Esophagus muscularis mucosa (tissue), 4 donors: ENCODE measurements at regions not wholly inside any gene's neighbourhood (a gene's known extent, or its start where the extent isn't known, plus 50 kb on each side); places are given as distances from the start of the nearest gene placed in this dataset.

Source experiments
- DNase-seq: peaks from one replicate; pipeline ENCODE4 v3.0.0-alpha.2; 2017; ENCODE audit errors: extremely low spot score
- H3K27ac ChIP-seq, 4 donors: fragments of 200-600 bp; sonication (generic); replicated peaks in 1 of 4; 1 replicate in 3 of 4; 2 replicates in 1 of 4; pipeline ENCODE4 v1.5.1; 2016 to 2019; ENCODE audit warnings: mild to moderate bottlenecking in 1 of 4
- H3K27me3 ChIP-seq, 4 donors: fragments of 200-600 bp; sonication (generic); one replicate each; pipeline versions ENCODE4 v1.5.1 to v1.6.0; 2016 to 2019
- H3K36me3 ChIP-seq, 4 donors: fragments of 200-600 bp; sonication (generic); one replicate each; pipeline ENCODE4 v1.5.1; 2016 to 2019
- H3K4me1 ChIP-seq, 4 donors: fragments of 200-600 bp; sonication (generic); one replicate each; pipeline ENCODE4 v1.5.1; 2016 to 2019
- H3K4me3 ChIP-seq, 4 donors: fragments of 200-600 bp; sonication (generic); 1 replicate in 2 of 4; 2 replicates in 2 of 4; pipeline ENCODE4 v1.5.1; 2016 to 2019; ENCODE audit warnings: mild to moderate bottlenecking in 4 of 4, moderate library complexity in 1 of 4
- H3K9me3 ChIP-seq, 4 donors: fragments of 200-600 bp; sonication (generic); 1 replicate in 3 of 4; 2 replicates in 1 of 4; pipeline ENCODE4 v1.5.1; 2016 to 2019
- EP300 ChIP-seq: sonication (generic); formaldehyde crosslinking; IDR thresholded peaks from one replicate; pipeline ENCODE4 v1.6.1; 2017; ENCODE audit warnings: antibody characterized with exemption
- POLR2A ChIP-seq: fragments of 450-650 bp; IDR thresholded peaks from one replicate; pipeline ENCODE4 v1.6.1; 2017; ENCODE audit warnings: antibody characterized with exemption, moderate library complexity, mild to moderate bottlenecking, low read depth
- POLR2AphosphoS5 ChIP-seq, 2 donors: sonication (generic); formaldehyde crosslinking; IDR thresholded peaks; one replicate each; pipeline ENCODE4 v1.6.1; 2017; ENCODE audit warnings: antibody characterized with exemption in 2 of 2
- WGBS: methylation state at CpG from one replicate; pipeline ENCODE4 v1.1.5; 2018; 5-methylcytosine and 5-hydroxymethylcytosine counted together
- intact Hi-C: fragments of 100-400 bp; cut with DNase I; formaldehyde crosslinking; loops from one replicate; pipeline ENCODE4 v1.15.1; 2023
- TF ChIP-seq, protein P1 (sequence below), 3 experiments: fragments of 200-600 bp in 2 of 3; fragments of 450-650 bp in 1 of 3; sonication (generic) in 2 of 3; IDR thresholded peaks; one replicate each; pipeline ENCODE4 v1.5.1; 2017 to 2019; ENCODE audit warnings: antibody characterized with exemption in 3 of 3, mild to moderate bottlenecking in 2 of 3, moderate library complexity in 1 of 3

GRCh38 chr10:53013201-53013810 is 240.7 kb upstream of the MBL2 start:
- WGBS, result 62% methylated on average over 3 of the region's 3 CpGs
- no peak overlapping the region for H3K4me3 ChIP-seq
- no peaks in the 10 kb centered on the region for H3K27me3 ChIP-seq
- H3K4me1 ChIP-seq, result no peaks in the 10 kb centered on the region
- H3K27ac ChIP-seq, result no peak overlapping the region
- no peak for DNase-seq
- intact Hi-C loops, result no loop called here
- H3K36me3 ChIP-seq, result no peaks in the 10 kb centered on the region
- TF ChIP-seq POLR2AphosphoS5 (IDR thresholded peaks at IDR 0.05), result no peak
- no peak for TF ChIP-seq EP300
- no peak for TF ChIP-seq POLR2A
- TF ChIP-seq, protein P1, sequence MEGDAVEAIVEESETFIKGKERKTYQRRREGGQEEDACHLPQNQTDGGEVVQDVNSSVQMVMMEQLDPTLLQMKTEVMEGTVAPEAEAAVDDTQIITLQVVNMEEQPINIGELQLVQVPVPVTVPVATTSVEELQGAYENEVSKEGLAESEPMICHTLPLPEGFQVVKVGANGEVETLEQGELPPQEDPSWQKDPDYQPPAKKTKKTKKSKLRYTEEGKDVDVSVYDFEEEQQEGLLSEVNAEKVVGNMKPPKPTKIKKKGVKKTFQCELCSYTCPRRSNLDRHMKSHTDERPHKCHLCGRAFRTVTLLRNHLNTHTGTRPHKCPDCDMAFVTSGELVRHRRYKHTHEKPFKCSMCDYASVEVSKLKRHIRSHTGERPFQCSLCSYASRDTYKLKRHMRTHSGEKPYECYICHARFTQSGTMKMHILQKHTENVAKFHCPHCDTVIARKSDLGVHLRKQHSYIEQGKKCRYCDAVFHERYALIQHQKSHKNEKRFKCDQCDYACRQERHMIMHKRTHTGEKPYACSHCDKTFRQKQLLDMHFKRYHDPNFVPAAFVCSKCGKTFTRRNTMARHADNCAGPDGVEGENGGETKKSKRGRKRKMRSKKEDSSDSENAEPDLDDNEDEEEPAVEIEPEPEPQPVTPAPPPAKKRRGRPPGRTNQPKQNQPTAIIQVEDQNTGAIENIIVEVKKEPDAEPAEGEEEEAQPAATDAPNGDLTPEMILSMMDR (IDR thresholded peaks at IDR 0.05), result no peak
- no peaks in the 10 kb centered on the region for H3K9me3 ChIP-seq

DNA sequence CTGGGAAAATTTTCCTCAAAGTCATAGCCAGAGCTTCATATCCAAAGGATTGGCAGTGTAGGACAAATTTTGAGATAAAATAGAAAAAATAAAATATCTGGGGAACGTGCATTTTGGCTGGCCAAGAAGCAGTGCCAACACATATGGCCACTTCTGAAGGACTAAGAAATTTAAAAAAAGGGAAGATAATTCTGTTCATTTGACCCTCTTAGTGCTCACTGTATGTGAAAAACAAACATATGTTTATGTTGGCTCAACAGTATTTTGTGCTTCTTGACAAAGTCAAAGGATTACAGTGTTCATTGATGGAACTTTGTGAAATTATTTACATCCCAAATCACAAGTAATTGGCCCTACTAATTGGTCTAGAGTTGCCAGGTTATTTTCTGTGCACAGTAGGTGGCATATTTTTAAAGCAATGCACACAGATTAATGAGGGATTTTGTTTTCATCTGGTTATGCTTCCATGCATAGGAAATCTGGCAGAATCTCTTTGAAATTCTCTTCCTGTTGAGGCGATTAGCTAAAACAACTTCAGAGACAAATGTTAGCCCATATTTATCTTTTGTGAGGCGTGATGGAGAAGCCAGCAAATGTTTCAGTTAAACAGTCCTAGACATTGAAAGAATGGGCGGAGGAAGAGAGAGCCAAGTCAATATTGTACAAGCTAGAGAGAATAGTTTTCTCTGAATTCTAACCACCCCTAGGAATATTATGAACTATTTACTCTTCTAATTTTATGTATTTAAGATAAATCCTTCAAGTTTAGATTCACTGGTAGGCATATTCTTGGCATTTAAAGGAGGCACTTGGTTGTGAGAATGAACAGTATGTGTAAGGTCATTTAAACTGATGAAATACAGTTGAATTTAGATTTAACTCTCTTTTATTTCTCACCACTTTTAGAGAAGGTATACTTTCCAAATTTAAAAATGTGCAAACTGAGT is 237.7 kb upstream of the MBL2 start:
- no peak overlapping the region for H3K27ac ChIP-seq
- TF ChIP-seq, protein P1 (IDR thresholded peaks at IDR 0.05), result no peak
- no peak for TF ChIP-seq POLR2AphosphoS5 (IDR thresholded peaks at IDR 0.05)
- TF ChIP-seq POLR2A, result no peak
- TF ChIP-seq EP300, result no peak
- no peak for DNase-seq
- H3K4me3 ChIP-seq, result no peak overlapping the region
- WGBS, result 49% methylated on average over 4 of the region's 4 CpGs
- H3K36me3 ChIP-seq, result no peaks in the 10 kb centered on the region
- intact Hi-C loops, result no loop called here
- H3K9me3 ChIP-seq, result no peaks in the 10 kb centered on the region
- no peaks in the 10 kb centered on the region for H3K27me3 ChIP-seq
- H3K4me1 ChIP-seq, result no peaks in the 10 kb centered on the region

- H3K36me3 ChIP-seq, result no peaks in the 10 kb centered on the region
- H3K4me3 ChIP-seq, result no peak overlapping the region
- H3K4me1 ChIP-seq, result no peaks in the 10 kb centered on the region
- intact Hi-C loops, result no loop called here
- no peak overlapping the region for H3K27ac ChIP-seq
- DNase-seq, result no peak
- no peaks in the 10 kb centered on the region for H3K9me3 ChIP-seq
- no peaks in the 10 kb centered on the region for H3K27me3 ChIP-seq
- TF ChIP-seq, protein P1 (IDR thresholded peaks at IDR 0.05), result no peak
- TF ChIP-seq POLR2AphosphoS5 (IDR thresholded peaks at IDR 0.05), result no peak
- TF ChIP-seq POLR2A, result no peak
- no peak for TF ChIP-seq EP300
- WGBS, result 66% methylated on average over 1 of the region's 1 CpG
These were observed 234.9 kb upstream of the MBL2 start for GRCh38 chr10:53007527-53007842.

GRCh38 chr10:53006663-53007526 is 234.3 kb upstream of the MBL2 start:
- Histone ChIP-seq H3K27me3 (no peaks in the 10 kb centered on the region), H3K36me3 (no peaks in the 10 kb centered on the region), H3K4me3 (no peak overlapping the region), H3K27ac (no peak overlapping the region), H3K4me1 (no peaks in the 10 kb centered on the region), H3K9me3 (no peaks in the 10 kb centered on the region)
- intact Hi-C loops, result no loop called here
- 63% methylated on average over 1 of the region's 1 CpG for whole genome bisulfite sequencing
- DNase-seq, result no peak
- no peak for TF ChIP-seq EP300
- TF ChIP-seq, protein P1 (IDR thresholded peaks at IDR 0.05), result no peak
